Fibroblast of lung (primary cell): ENCODE measurements at regions not wholly inside any gene's neighbourhood (a gene's known extent, or its start where the extent isn't known, plus 50 kb on each side); places are given as distances from the start of the nearest gene placed in this dataset.
A peak's percentile ranks its signal among the peaks of the same experiment; 100 is the strongest.

ENCODE experiments used
- DNase-seq, 2 donors: peaks; one replicate each; pipeline versions ENCODE4 v3.0.0 to v3.0.0-alpha.2; 2010; ENCODE audit warnings: low read depth in 2 of 2
- H2AFZ ChIP-seq: 2 replicates; pipeline ENCODE4 v1.5.1; 2012; ENCODE audit warnings: low read length, control low read depth, inconsistent platforms
- H3K27ac ChIP-seq: 2 replicates; pipeline ENCODE4 v1.5.1; 2011; ENCODE audit warnings: low read length, control low read depth; ENCODE audit not compliant: insufficient read depth
- H3K27me3 ChIP-seq: 2 replicates; pipeline ENCODE4 v1.5.1; 2011; ENCODE audit warnings: mild to moderate bottlenecking, low read length; ENCODE audit not compliant: control insufficient read depth, insufficient read depth
- H3K36me3 ChIP-seq: 2 replicates; pipeline ENCODE4 v1.5.1; 2011; ENCODE audit warnings: low read length; ENCODE audit not compliant: control insufficient read depth, insufficient read depth
- H3K4me1 ChIP-seq: 2 replicates; pipeline ENCODE4 v1.5.1; 2011; ENCODE audit warnings: low read length; ENCODE audit not compliant: control insufficient read depth, insufficient read depth; ENCODE audit errors: extremely low read depth
- H3K4me2 ChIP-seq: 2 replicates; pipeline ENCODE4 v1.5.1; 2011; ENCODE audit warnings: low read length, control low read depth; ENCODE audit not compliant: insufficient read depth; ENCODE audit errors: extremely low read depth
- H3K4me3 ChIP-seq, 4 experiments: fragments of 200-600 bp in 1 of 4; sonication (generic) in 1 of 4; replicated peaks in 1 of 4; 2 replicates each; pipeline ENCODE4 v1.5.1; 2011 to 2016; ENCODE audit warnings: low read length in 4 of 4, low read depth in 3 of 4, mild to moderate bottlenecking in 3 of 4, control low read depth in 2 of 4, inconsistent platforms in 1 of 4, mixed read lengths in 1 of 4; ENCODE audit not compliant: insufficient read depth in 1 of 4; ENCODE audit errors: control extremely low read depth in 1 of 4
- H3K79me2 ChIP-seq: 2 replicates; pipeline ENCODE4 v1.5.1; 2012; ENCODE audit warnings: mild to moderate bottlenecking, low read length, inconsistent platforms; ENCODE audit not compliant: control insufficient read depth, insufficient read depth
- H3K9ac ChIP-seq: 2 replicates; pipeline ENCODE4 v1.5.1; 2011; ENCODE audit warnings: mild to moderate bottlenecking, low read length, control low read depth; ENCODE audit not compliant: insufficient read depth
- H3K9me3 ChIP-seq: 2 replicates; pipeline ENCODE4 v1.5.1; 2012; ENCODE audit warnings: low read depth, low read length; ENCODE audit not compliant: control insufficient read depth, insufficient read depth
- H4K20me1 ChIP-seq: 2 replicates; pipeline ENCODE4 v1.5.1; 2011; ENCODE audit warnings: low read length; ENCODE audit not compliant: control insufficient read depth, insufficient read depth; ENCODE audit errors: extremely low read depth
- EZH2 ChIP-seq: IDR thresholded peaks from 2 replicates; pipeline ENCODE4 v1.5.1; 2012; ENCODE audit warnings: low read length, control low read depth, mild to moderate bottlenecking; ENCODE audit errors: missing control alignments
- TF ChIP-seq, protein P1 (sequence below), 2 donors: IDR thresholded peaks in 1 of 2; conservative IDR thresholded peaks in 1 of 2; 1 replicate in 1 of 2; 2 replicates in 1 of 2; pipeline ENCODE4 v1.5.1; 2011 to 2012; ENCODE audit warnings: low read length in 2 of 2, control low read depth in 1 of 2, inconsistent platforms in 1 of 2, low read depth in 1 of 2, mild to moderate bottlenecking in 1 of 2

DNA sequence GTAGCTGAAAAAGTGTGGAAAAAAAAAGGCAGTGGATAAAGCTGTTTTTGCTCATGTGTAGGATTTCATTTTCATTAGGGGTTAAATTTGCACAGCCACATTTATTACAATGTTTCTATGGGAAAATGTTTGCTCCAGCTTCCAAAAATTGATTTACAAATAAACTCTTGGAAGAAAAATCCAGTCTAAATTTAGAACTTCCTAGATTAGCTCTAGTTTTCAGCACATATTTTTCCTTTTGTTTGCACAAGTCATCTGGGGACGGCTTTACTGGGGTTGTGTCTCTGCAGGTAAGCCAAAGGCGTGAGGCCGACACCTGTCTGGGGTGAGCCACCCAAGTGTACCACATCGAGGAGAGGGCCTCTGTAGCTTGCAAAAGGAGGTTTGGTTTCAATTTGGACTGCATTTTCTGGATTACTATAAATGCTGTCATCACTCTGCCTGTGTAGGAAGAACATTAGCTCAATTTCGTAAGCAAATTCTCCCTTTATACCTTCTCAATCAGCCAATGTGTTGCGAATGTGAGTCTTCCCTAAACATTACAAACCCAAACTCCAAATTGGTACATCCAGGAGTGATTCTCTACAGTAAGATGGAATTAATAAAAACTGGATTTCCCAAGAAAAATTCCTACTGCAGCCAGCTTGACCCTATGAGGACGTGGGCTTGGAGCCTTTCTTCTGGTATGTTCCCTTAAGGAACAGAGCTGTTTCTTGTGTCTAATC, 89.5 kb upstream of the ZNF438 start:
- peak overlapping the region; percentile 57 for H3K27ac ChIP-seq
- H4K20me1 ChIP-seq = no peaks in the 10 kb centered on the region
- TF ChIP-seq, protein P1, sequence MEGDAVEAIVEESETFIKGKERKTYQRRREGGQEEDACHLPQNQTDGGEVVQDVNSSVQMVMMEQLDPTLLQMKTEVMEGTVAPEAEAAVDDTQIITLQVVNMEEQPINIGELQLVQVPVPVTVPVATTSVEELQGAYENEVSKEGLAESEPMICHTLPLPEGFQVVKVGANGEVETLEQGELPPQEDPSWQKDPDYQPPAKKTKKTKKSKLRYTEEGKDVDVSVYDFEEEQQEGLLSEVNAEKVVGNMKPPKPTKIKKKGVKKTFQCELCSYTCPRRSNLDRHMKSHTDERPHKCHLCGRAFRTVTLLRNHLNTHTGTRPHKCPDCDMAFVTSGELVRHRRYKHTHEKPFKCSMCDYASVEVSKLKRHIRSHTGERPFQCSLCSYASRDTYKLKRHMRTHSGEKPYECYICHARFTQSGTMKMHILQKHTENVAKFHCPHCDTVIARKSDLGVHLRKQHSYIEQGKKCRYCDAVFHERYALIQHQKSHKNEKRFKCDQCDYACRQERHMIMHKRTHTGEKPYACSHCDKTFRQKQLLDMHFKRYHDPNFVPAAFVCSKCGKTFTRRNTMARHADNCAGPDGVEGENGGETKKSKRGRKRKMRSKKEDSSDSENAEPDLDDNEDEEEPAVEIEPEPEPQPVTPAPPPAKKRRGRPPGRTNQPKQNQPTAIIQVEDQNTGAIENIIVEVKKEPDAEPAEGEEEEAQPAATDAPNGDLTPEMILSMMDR (conservative IDR thresholded peaks at IDR 0.05 in 1 of 2, IDR thresholded peaks at IDR 0.05 in 1 of 2; ENCODE audit: low read depth in 1 of 2, low read length in 2 of 2) = no peak
- no peak for TF ChIP-seq EZH2
- H3K27me3 ChIP-seq = no peaks in the 10 kb centered on the region
- no peaks in the 10 kb centered on the region for H3K79me2 ChIP-seq
- peak; percentile 24 to 32 for DNase-seq
- H3K36me3 ChIP-seq = no peaks in the 10 kb centered on the region
- H3K9me3 ChIP-seq = no peaks in the 10 kb centered on the region
- no peak overlapping the region for H3K9ac ChIP-seq
- peak overlapping the region; percentile 33 for H2AFZ ChIP-seq
- peak overlapping the region; percentile 6 for H3K4me2 ChIP-seq
- H3K4me3 ChIP-seq = no peak overlapping the region
- H3K4me1 ChIP-seq = peaks cover 6% of the 10 kb centered on the region

DNA sequence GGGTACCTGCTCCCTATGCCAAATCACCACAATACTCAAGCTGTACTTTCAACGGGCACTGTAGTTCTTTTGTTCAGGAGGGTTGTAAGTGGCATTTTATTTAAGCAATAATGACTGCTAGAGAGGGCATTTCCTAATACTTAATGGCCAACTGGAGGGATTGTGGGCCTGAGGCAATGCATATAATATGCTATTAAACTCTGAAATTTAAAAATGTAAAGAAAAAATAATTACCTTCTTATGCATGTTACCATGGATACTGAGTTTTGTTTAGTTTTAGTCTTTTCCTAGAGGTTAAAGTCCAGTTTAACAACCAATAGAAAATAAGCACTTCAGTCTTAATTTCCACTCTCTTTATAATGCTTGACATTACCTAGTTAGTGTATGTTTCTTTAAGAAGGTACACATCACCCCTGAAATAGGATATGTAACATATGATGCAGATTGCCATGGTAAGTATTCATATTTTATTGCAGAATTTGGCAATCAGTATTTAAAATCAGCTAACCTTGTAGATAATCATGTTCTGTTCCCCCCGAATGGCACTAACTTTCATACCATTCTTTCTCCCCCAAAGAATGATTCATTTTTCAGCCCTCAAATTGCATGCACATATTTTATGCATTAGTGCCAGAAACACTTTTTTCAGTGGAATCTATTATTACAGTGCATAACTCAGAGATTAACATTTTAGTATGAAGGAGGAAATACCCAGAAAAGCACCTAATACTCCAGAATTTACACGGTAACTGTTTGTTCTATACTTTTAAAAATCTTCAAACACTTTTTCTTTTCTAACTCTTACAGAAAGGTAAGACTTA, 90.3 kb upstream of the ZNF438 start:
- H3K27ac ChIP-seq = peak overlapping the region; percentile 57
- peaks cover 6% of the 10 kb centered on the region for H3K4me1 ChIP-seq
- TF ChIP-seq, protein P1 (conservative IDR thresholded peaks at IDR 0.05 in 1 of 2, IDR thresholded peaks at IDR 0.05 in 1 of 2; ENCODE audit: low read depth in 1 of 2, low read length in 2 of 2) = no peak
- H3K9ac ChIP-seq = no peak overlapping the region
- H3K9me3 ChIP-seq = no peaks in the 10 kb centered on the region
- no peaks in the 10 kb centered on the region for H3K79me2 ChIP-seq
- no peaks in the 10 kb centered on the region for H3K36me3 ChIP-seq
- H4K20me1 ChIP-seq = no peaks in the 10 kb centered on the region
- H2AFZ ChIP-seq = no peak overlapping the region
- H3K4me2 ChIP-seq = peak overlapping the region; percentile 1
- no peak overlapping the region for H3K4me3 ChIP-seq
- H3K27me3 ChIP-seq = no peaks in the 10 kb centered on the region
- DNase-seq = peak in 1 of 2 donors; percentile 75

GRCh38 chr10:31123946-31124345, 92.3 kb upstream of the ZNF438 start:
- no peaks in the 10 kb centered on the region for H3K36me3 ChIP-seq
- no peak for DNase-seq
- peaks cover 6% of the 10 kb centered on the region for H3K4me1 ChIP-seq
- no peaks in the 10 kb centered on the region for H3K9me3 ChIP-seq
- H4K20me1 ChIP-seq = no peaks in the 10 kb centered on the region
- H3K27ac ChIP-seq = no peak overlapping the region
- no peaks in the 10 kb centered on the region for H3K79me2 ChIP-seq
- TF ChIP-seq, protein P1 (conservative IDR thresholded peaks at IDR 0.05 in 1 of 2, IDR thresholded peaks at IDR 0.05 in 1 of 2; ENCODE audit: low read depth in 1 of 2, low read length in 2 of 2) = no peak
- TF ChIP-seq EZH2 = no peak
- no peak overlapping the region for H3K9ac ChIP-seq
- H2AFZ ChIP-seq = no peak overlapping the region
- no peaks in the 10 kb centered on the region for H3K27me3 ChIP-seq
- no peak overlapping the region for H3K4me3 ChIP-seq
- H3K4me2 ChIP-seq = no peak overlapping the region
